WTC11 (cell line): ENCODE measurements at regions not wholly inside any gene's neighbourhood (a gene's known extent, or its start where the extent isn't known, plus 50 kb on each side); places are given as distances from the start of the nearest gene placed in this dataset.

Experiments used
- ATAC-seq: fragments of 200-7000 bp; cut with Tn5 transposase; 2 replicates; pipeline ENCODE4 v1.10.0; 2021; ENCODE audit warnings: mild to moderate bottlenecking, moderate library complexity
- CTCF ChIA-PET: fragments of 300-600 bp; sonication (Branson Sonifier 250); formaldehyde crosslinking; loops from one replicate; lab custom pipeline; 2021; ENCODE audit warnings: antibody characterized with exemption; lab: Charles Lee
- POLR2A ChIA-PET: fragments of 350-600 bp; sonication (Branson Sonifier 250); formaldehyde crosslinking; loops from one replicate; lab custom pipeline; 2021; ENCODE audit warnings: antibody characterized with exemption; lab: Charles Lee
- DNase-seq: peaks from one replicate; pipeline ENCODE4 v3.0.0; 2021; ENCODE audit warnings: low spot score
- H3K27ac Mint-ChIP-seq: 2 replicates; pipeline ENCODE4 v1.8.0; 2021; ENCODE audit warnings: mixed read lengths
- H3K27me3 Mint-ChIP-seq: 2 replicates; pipeline ENCODE4 v1.8.0; 2021; ENCODE audit warnings: low read depth, mild to moderate bottlenecking, moderate library complexity, mixed read lengths
- H3K36me3 Mint-ChIP-seq: 2 replicates; pipeline ENCODE4 v1.8.0; 2021; ENCODE audit warnings: mixed read lengths
- H3K4me1 Mint-ChIP-seq: 2 replicates; pipeline ENCODE4 v1.8.0; 2022; ENCODE audit warnings: mixed read lengths
- H3K4me3 Mint-ChIP-seq: 2 replicates; pipeline ENCODE4 v1.8.0; 2021; ENCODE audit warnings: mild to moderate bottlenecking, moderate library complexity, mixed read lengths
- H3K9me3 Mint-ChIP-seq: 2 replicates; pipeline ENCODE4 v1.8.0; 2021; ENCODE audit warnings: mixed read lengths
- AFF4 ChIP-seq: sonication (generic); formaldehyde crosslinking; IDR thresholded peaks from 2 replicates; pipeline ENCODE4 v1.8.1; 2023; ENCODE audit warnings: mild to moderate bottlenecking, missing genetic modification reagents, borderline replicate concordance
- CBFB ChIP-seq: sonication (generic); formaldehyde crosslinking; IDR thresholded peaks from 2 replicates; pipeline ENCODE4 v1.8.1; 2022; ENCODE audit warnings: mild to moderate bottlenecking, low read depth, missing genetic modification reagents
- E2F5 ChIP-seq: sonication (generic); formaldehyde crosslinking; IDR thresholded peaks from 2 replicates; pipeline ENCODE4 v1.8.1; 2022; ENCODE audit warnings: mild to moderate bottlenecking, moderate library complexity, missing genetic modification reagents
- ELF4 ChIP-seq: sonication (generic); formaldehyde crosslinking; IDR thresholded peaks from 2 replicates; pipeline ENCODE4 v1.8.1; 2022; ENCODE audit warnings: low read depth, mild to moderate bottlenecking, moderate library complexity, missing genetic modification reagents
- EMX1 ChIP-seq: fragments of 250-450 bp; sonication (Bioruptor Pico); IDR thresholded peaks from 2 replicates; pipeline ENCODE4 v1.8.0; 2021; ENCODE audit warnings: mild to moderate bottlenecking
- JAZF1 ChIP-seq: fragments of 250-450 bp; sonication (Bioruptor Pico); IDR thresholded peaks from 2 replicates; pipeline ENCODE4 v1.9.0; 2021; ENCODE audit warnings: moderate library complexity, mild to moderate bottlenecking, inconsistent platforms
- NFE2L1 ChIP-seq: sonication (generic); formaldehyde crosslinking; IDR thresholded peaks from 2 replicates; pipeline ENCODE4 v1.8.1; 2023; ENCODE audit warnings: missing genetic modification reagents
- SOX15 ChIP-seq: fragments of 250-450 bp; sonication (Bioruptor Pico); IDR thresholded peaks from 2 replicates; pipeline ENCODE4 v1.9.0; 2021; ENCODE audit warnings: mild to moderate bottlenecking
- TCF7 ChIP-seq: sonication (generic); formaldehyde crosslinking; IDR thresholded peaks from 2 replicates; pipeline ENCODE4 v1.8.0; 2022; ENCODE audit warnings: mild to moderate bottlenecking, low read depth, missing genetic modification reagents, moderate library complexity
- TEAD4 ChIP-seq: sonication (generic); formaldehyde crosslinking; IDR thresholded peaks from 2 replicates; pipeline ENCODE4 v1.8.0; 2022; ENCODE audit warnings: mild to moderate bottlenecking, missing genetic modification reagents
- ZNF219 ChIP-seq: sonication (generic); formaldehyde crosslinking; IDR thresholded peaks from 2 replicates; pipeline ENCODE4 v1.8.0; 2023; ENCODE audit warnings: missing genetic modification reagents, mild to moderate bottlenecking, borderline replicate concordance
- ZNF317 ChIP-seq: sonication (generic); formaldehyde crosslinking; IDR thresholded peaks from 2 replicates; pipeline ENCODE4 v1.8.1; 2023; ENCODE audit warnings: low read depth, mild to moderate bottlenecking, moderate library complexity, missing genetic modification reagents, borderline replicate concordance
- ZNF416 ChIP-seq: fragments of 250-450 bp; sonication (Bioruptor Pico); IDR thresholded peaks from 2 replicates; pipeline ENCODE4 v1.9.0; 2021; ENCODE audit warnings: mild to moderate bottlenecking, inconsistent platforms
- TF ChIP-seq, protein P1 (sequence below): sonication (generic); formaldehyde crosslinking; conservative IDR thresholded peaks from 2 replicates; pipeline ENCODE4 v1.8.1; 2023; ENCODE audit warnings: mild to moderate bottlenecking, low read depth, missing genetic modification reagents, moderate library complexity

DNA sequence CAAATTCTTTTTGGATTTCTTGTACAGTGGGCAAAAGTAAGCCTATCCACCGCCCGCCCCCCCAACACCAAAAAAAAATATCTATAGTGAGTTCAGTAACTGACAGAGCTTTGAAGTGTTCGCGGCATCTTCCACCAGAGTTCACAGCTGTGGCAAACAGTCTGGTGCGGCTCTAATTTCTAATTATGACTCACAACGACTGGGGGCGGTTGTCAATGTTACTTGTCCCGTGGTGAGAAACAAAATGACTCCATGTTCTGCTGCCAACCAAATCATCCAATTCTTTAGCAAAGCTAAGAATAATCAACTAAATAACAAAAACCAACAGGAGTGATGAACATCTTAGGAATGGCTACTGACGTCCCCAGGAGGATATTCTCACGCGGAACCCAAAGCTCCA, 392.5 kb upstream of the SALL3 start (continued):
- TF ChIP-seq, protein P1, sequence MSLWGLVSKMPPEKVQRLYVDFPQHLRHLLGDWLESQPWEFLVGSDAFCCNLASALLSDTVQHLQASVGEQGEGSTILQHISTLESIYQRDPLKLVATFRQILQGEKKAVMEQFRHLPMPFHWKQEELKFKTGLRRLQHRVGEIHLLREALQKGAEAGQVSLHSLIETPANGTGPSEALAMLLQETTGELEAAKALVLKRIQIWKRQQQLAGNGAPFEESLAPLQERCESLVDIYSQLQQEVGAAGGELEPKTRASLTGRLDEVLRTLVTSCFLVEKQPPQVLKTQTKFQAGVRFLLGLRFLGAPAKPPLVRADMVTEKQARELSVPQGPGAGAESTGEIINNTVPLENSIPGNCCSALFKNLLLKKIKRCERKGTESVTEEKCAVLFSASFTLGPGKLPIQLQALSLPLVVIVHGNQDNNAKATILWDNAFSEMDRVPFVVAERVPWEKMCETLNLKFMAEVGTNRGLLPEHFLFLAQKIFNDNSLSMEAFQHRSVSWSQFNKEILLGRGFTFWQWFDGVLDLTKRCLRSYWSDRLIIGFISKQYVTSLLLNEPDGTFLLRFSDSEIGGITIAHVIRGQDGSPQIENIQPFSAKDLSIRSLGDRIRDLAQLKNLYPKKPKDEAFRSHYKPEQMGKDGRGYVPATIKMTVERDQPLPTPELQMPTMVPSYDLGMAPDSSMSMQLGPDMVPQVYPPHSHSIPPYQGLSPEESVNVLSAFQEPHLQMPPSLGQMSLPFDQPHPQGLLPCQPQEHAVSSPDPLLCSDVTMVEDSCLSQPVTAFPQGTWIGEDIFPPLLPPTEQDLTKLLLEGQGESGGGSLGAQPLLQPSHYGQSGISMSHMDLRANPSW, result no peak
- TF ChIP-seq ELF4 (no peak), CBFB (CRISPR knock-in tag) (no peak), ZNF317 (no peak)
- TF ChIP-seq, all 79 proteins: peak for 0

DNA sequence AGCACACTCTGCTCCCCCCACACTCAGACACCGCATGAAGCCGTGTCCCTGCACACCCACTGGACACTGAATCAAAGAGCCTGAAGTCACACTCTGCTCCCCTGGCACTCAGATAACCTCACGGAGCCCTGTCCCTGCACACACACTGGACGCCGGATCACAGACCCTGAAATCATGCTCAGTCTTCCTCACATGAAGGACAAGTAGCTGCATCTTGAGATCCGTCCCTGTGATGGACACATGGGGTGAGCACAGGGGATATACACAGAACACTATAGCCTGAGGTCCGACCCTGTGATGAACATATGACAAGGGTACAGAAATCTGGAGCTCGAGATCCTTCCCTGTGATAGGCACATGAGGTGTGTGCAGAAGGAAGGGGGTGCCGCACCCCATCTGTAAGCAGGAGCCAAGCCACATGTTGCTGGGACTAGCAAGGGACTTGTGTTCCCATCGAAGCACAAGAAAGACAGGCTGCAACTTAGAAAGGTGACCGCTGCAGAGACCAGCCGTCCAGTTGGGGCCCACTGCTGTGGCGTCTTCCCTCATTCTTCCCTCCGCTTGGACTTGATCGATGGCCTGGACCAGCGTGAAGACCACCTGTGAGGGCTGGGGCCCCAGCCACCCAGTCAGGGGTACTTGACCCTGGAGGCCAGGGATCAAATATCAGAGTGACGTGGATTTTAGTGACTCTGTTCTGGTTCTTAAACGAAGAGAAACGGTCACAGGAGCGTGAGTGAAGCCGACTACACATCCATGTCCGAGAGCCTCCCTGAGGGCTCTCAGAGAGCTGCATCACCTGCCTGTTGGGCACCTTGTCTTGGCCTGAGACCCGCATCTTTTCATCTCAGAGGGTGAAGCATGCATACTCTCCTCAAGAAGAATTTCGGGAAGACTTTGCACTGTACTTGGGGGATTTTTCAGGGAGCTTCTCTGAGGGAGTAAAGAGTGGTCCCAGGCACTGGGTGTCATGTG, 391.7 kb upstream of the SALL3 start:
- CTCF ChIA-PET, result no interaction called here
- Mint-ChIP-seq H3K4me1 (peaks cover 26% of the 10 kb centered on the region), H3K36me3 (peaks cover 14% of the 10 kb centered on the region), H3K9me3 (peaks cover 20% of the 10 kb centered on the region)
- no peak for ATAC-seq
- TF ChIP-seq NFE2L1 (CRISPR knock-in tag) (no peak), EMX1 (CRISPR knock-in tag) (no peak), ZNF416 (CRISPR knock-in tag) (no peak), TCF7 (no peak), TEAD4 (CRISPR knock-in tag) (no peak), JAZF1 (CRISPR knock-in tag) (no peak), E2F5 (CRISPR knock-in tag) (no peak), AFF4 (CRISPR knock-in tag) (no peak), SOX15 (CRISPR knock-in tag) (no peak), ZNF219 (CRISPR knock-in tag) (no peak)
- TF ChIP-seq, protein P1, result no peak
- TF ChIP-seq, all 79 proteins: peak for 0
- POLR2A ChIA-PET, result no interaction called here
- H3K4me3 Mint-ChIP-seq, result no peak overlapping the region
- no peaks in the 10 kb centered on the region for H3K27me3 Mint-ChIP-seq
- no peak for DNase-seq
- H3K27ac Mint-ChIP-seq, result no peak overlapping the region; the same call in 1 of the 2 replicates
